ENCODE measurements at regions not wholly inside any gene's neighbourhood (a gene's known extent, or its start where the extent isn't known, plus 50 kb on each side); places are given as distances from the start of the nearest gene placed in this dataset.
"Not testable (repeated sequence)": the region's sequence is repeated elsewhere in the genome, so short reads cannot be mapped to it uniquely, and the experiment has no call there.

- FAIRE-seq, result no peak
Measured at GRCh38 chr5:6273090-6273735, 105.1 kb downstream of the MED10 start.

GRCh38 chr5:6269925-6270324, 108.4 kb downstream of the MED10 start:
- no peak for FAIRE-seq

- FAIRE-seq, result no peak
Measured at GRCh38 chr5:6266671-6267197, 111.6 kb downstream of the MED10 start.

- no peak for FAIRE-seq
Measured at GRCh38 chr5:6264394-6264793, 114.0 kb downstream of the MED10 start.

- FAIRE-seq, result no peak
Measured at GRCh38 chr5:6262651-6263363, 115.5 kb downstream of the MED10 start.

- FAIRE-seq, result no peak
Measured at GRCh38 chr5:6261668-6262067, 116.7 kb downstream of the MED10 start.

- FAIRE-seq, result no peak
Measured at GRCh38 chr5:6261256-6261655, 117.1 kb downstream of the MED10 start.

GRCh38 chr5:6260846-6261245, 117.5 kb downstream of the MED10 start:
- no peak for FAIRE-seq

GRCh38 chr5:6256901-6257300, 121.4 kb downstream of the MED10 start:
- no peak for FAIRE-seq

GRCh38 chr5:6255956-6256355, 122.4 kb downstream of the MED10 start:
- FAIRE-seq, result no peak

GRCh38 chr5:6253846-6254245, 124.5 kb downstream of the MED10 start:
- FAIRE-seq, result no peak

GRCh38 chr5:6253281-6253680, 125.1 kb downstream of the MED10 start:
- no peak for FAIRE-seq

GRCh38 chr5:6252581-6252980, 125.8 kb downstream of the MED10 start:
- no peak for FAIRE-seq

GRCh38 chr5:6251565-6252102, 126.7 kb downstream of the MED10 start:
- FAIRE-seq, result no peak

- no peak for FAIRE-seq
Measured at GRCh38 chr5:6250121-6250520, 128.2 kb downstream of the MED10 start.

GRCh38 chr5:6248132-6248531, 130.2 kb downstream of the MED10 start:
- no peak for FAIRE-seq

- no peak for FAIRE-seq
Measured at GRCh38 chr5:6246820-6247437, 131.4 kb downstream of the MED10 start.

GRCh38 chr5:6244339-6244714, 134.0 kb downstream of the MED10 start:
- no peak for FAIRE-seq

- FAIRE-seq, result no peak
Measured at GRCh38 chr5:6243706-6244338, 134.5 kb downstream of the MED10 start.

GRCh38 chr5:6241056-6241455, 137.3 kb downstream of the MED10 start:
- not testable (repeated sequence) for FAIRE-seq

- FAIRE-seq, result no peak
Measured at GRCh38 chr5:6236858-6237481, 141.4 kb downstream of the MED10 start.

GRCh38 chr5:6236170-6236793, 142.1 kb downstream of the MED10 start:
- FAIRE-seq, result no peak
